BLaER1 treated with 17β-estradiol and CSF1 and Interleukin-3, amounts not matched to agents 10 nM and 100 nM (cell line): ENCODE measurements at regions not wholly inside any gene's neighbourhood (a gene's known extent, or its start where the extent isn't known, plus 50 kb on each side); places are given as distances from the start of the nearest gene placed in this dataset.
"Not testable (repeated sequence)": the region's sequence is repeated elsewhere in the genome, so short reads cannot be mapped to it uniquely, and the experiment has no call there.

ENCODE experiments used
- H3K27ac ChIP-seq, 11 experiments: shearing (Covaris generic); formaldehyde crosslinking; 2 replicates each; pipeline ENCODE4 v1.8.1; 2022
- H3K27me3 ChIP-seq, 11 experiments: shearing (Covaris generic); formaldehyde crosslinking; 2 replicates each; pipeline ENCODE4 v1.8.1; 2022
- H3K36me3 ChIP-seq, 11 experiments: shearing (Covaris generic); formaldehyde crosslinking; 2 replicates each; pipeline ENCODE4 v1.8.1; 2022
- H3K4me1 ChIP-seq, 10 experiments: shearing (Covaris generic); formaldehyde crosslinking; 2 replicates each; pipeline ENCODE4 v1.8.1; 2022
- H3K4me2 ChIP-seq, 11 experiments: shearing (Covaris generic); formaldehyde crosslinking; 2 replicates each; pipeline ENCODE4 v1.8.1; 2022
- H3K4me3 ChIP-seq, 10 experiments: shearing (Covaris generic); formaldehyde crosslinking; 2 replicates each; pipeline ENCODE4 v1.8.1; 2022
- H3K9ac ChIP-seq, 11 experiments: shearing (Covaris generic); formaldehyde crosslinking; 2 replicates each; pipeline ENCODE4 v1.8.1; 2022
- H3K9me3 ChIP-seq, 11 experiments: shearing (Covaris generic); formaldehyde crosslinking; replicated peaks in 1 of 11; 2 replicates each; pipeline ENCODE4 v1.8.1; 2022
- H4K20me1 ChIP-seq, 11 experiments: shearing (Covaris generic); formaldehyde crosslinking; 2 replicates each; pipeline ENCODE4 v1.8.1; 2022
- Cebpa-rat ChIP-seq, 11 experiments: shearing (Covaris generic); IDR thresholded peaks; 2 replicates each; pipeline ENCODE4 v1.8.1; 2022

GRCh38 chr3:167031364-167032049 is 348.6 kb downstream of the ZBBX start:
- Histone ChIP-seq H4K20me1 (no peaks in the 10 kb centered on the region), H3K4me3 (no peak overlapping the region), H3K27me3 (no peaks in the 10 kb centered on the region), H3K9me3 (no peaks in the 10 kb centered on the region), H3K27ac (no peak overlapping the region), H3K4me1 (no peaks in the 10 kb centered on the region), H3K9ac (no peak overlapping the region), H3K4me2 (no peak overlapping the region), H3K36me3 (no peaks in the 10 kb centered on the region)
- TF ChIP-seq Cebpa-rat (IDR thresholded peaks at IDR 0.05): no peak

- Histone ChIP-seq H3K9ac (no peak overlapping the region), H3K9me3 (no peaks in the 10 kb centered on the region), H4K20me1 (no peaks in the 10 kb centered on the region), H3K4me3 (no peak overlapping the region), H3K4me1 (no peaks in the 10 kb centered on the region), H3K4me2 (no peak overlapping the region), H3K27ac (no peak overlapping the region), H3K36me3 (no peaks in the 10 kb centered on the region), H3K27me3 (no peaks in the 10 kb centered on the region)
- no peak for TF ChIP-seq Cebpa-rat (IDR thresholded peaks at IDR 0.05)
These were observed 349.9 kb downstream of the ZBBX start for GRCh38 chr3:167030082-167030725.

DNA sequence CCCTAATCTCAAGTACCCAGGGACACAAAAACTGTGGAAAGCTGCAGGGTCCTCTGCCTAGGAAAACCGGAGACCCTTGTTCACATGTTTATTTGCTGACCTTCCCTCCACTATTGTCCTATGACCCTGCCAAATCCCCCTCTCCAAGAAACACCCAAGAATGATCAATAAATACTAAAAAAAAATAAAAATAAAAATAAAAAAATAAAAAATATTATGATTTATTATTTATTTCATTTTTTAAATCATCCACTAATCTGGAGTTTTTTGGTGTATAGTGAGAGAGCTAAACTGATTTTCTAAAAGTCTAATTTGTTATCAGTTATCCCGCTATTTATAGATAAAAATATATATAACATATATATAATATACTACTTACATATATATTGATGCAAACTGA is 360.6 kb downstream of the ZBBX start:
- H3K4me1 ChIP-seq, H4K20me1 ChIP-seq, H3K36me3 ChIP-seq, H3K27me3 ChIP-seq, H3K27ac ChIP-seq, H3K4me3 ChIP-seq, H3K9ac ChIP-seq, H3K4me2 ChIP-seq: not testable (repeated sequence)
- peaks cover 9 to 14% (median 10%) of the 10 kb centered on the region in 11 experiments for H3K9me3 ChIP-seq

- not testable (repeated sequence) for H4K20me1 ChIP-seq, H3K9ac ChIP-seq, H3K4me3 ChIP-seq, H3K4me2 ChIP-seq, H3K27me3 ChIP-seq, H3K4me1 ChIP-seq, H3K36me3 ChIP-seq, H3K27ac ChIP-seq
- H3K9me3 ChIP-seq: peaks cover 9 to 14% (median 10%) of the 10 kb centered on the region in 11 experiments
These were observed 361.4 kb downstream of the ZBBX start for GRCh38 chr3:167018591-167019111.

DNA sequence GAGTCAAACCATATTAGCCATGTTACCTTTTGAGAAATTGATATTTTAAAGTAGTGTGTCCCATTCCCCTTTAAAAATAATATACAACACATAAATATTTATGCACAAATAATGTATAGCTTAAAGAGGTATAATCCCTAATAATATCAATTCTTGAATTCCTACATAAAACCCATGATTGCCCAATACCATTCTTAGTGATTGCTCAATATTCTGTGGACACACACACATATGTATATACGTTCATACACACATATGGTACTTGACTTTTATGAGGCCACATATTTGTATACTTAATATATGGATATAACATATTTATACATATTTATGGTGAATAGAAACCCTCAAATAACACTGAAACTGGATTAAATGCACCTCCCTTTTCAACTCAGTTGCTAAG is 367.4 kb downstream of the ZBBX start:
- Histone ChIP-seq H4K20me1 (no peaks in the 10 kb centered on the region), H3K27me3 (no peaks in the 10 kb centered on the region), H3K4me1 (no peaks in the 10 kb centered on the region), H3K9me3 (0 out of 22 replicates have a peak, but pooled peaks cover 0 to 4% (median 0%) of the 10 kb centered on the region in 11 experiments), H3K36me3 (no peaks in the 10 kb centered on the region), H3K9ac (no peak overlapping the region), H3K4me2 (no peak overlapping the region), H3K4me3 (no peak overlapping the region), H3K27ac (no peak overlapping the region)
- no peak for TF ChIP-seq Cebpa-rat (IDR thresholded peaks at IDR 0.05)

DNA sequence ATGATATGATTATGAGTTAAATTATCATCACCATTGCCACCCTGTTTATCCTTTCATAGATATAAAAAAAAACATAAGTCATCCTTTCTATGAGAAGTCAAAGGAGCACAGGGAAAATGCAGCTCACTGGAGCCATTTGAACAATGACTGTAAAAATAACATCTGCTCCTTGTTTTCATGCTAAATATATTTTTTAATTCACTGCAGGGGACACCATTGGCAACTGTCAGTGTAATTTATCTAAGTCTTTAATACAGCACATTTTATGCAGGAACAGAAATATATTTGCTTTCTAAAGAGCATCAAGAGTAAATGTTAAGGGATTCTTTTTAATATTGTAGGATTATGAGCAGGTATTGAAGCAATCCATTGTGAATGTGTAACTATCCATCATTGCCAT is 371.3 kb downstream of the ZBBX start:
- no peak overlapping the region for H3K4me3 ChIP-seq
- H4K20me1 ChIP-seq: no peaks in the 10 kb centered on the region
- H3K9ac ChIP-seq: no peak overlapping the region
- H3K9me3 ChIP-seq: 0 out of 22 replicates have a peak, but pooled peaks cover 0 to 4% (median 0%) of the 10 kb centered on the region in 11 experiments
- no peak for TF ChIP-seq Cebpa-rat (IDR thresholded peaks at IDR 0.05)
- no peaks in the 10 kb centered on the region for H3K36me3 ChIP-seq
- H3K4me2 ChIP-seq: no peak overlapping the region
- H3K27me3 ChIP-seq: no peaks in the 10 kb centered on the region
- H3K4me1 ChIP-seq: no peaks in the 10 kb centered on the region
- no peak overlapping the region for H3K27ac ChIP-seq

GRCh38 chr3:167001374-167001773 is 378.7 kb downstream of the ZBBX start:
- Histone ChIP-seq H3K27me3 (no peaks in the 10 kb centered on the region), H3K9ac (no peak overlapping the region), H3K4me2 (no peak overlapping the region), H3K27ac (no peak overlapping the region), H3K36me3 (no peaks in the 10 kb centered on the region), H3K4me3 (no peak overlapping the region), H3K9me3 (peaks cover 8 to 17% (median 16%) of the 10 kb centered on the region in 11 experiments; a peak in 17 of 22 replicates), H4K20me1 (no peaks in the 10 kb centered on the region), H3K4me1 (no peaks in the 10 kb centered on the region)
- no peak for TF ChIP-seq Cebpa-rat (IDR thresholded peaks at IDR 0.05)

DNA sequence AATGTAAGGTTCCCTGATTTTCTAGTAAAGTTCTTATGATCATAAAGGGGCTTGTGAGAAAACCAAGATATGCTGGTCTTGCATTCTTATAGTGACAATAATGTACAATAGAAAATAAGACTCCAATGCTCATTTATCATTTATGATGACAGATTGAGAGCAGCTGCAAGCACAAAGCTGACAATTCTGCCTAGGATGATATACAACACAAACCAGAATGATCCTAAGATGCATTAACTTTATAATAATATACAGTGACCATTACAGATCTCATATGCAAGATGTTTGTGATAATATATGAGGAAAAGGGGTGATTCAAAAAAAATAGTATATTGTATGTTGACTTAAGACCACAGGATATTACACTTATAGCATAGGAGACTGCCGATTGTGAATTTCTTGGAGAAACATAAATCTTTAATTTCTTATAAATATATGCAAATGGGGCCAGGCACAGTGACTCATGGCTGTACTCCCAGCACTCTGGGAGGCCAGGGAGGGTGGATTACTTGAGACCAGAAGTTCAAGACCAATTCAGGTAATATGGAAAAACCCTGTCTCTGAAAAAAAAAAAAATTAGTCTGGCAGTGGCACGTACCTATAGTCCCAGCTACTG is 387.0 kb downstream of the ZBBX start:
- Histone ChIP-seq H4K20me1 (no peaks in the 10 kb centered on the region), H3K9me3 (no peaks in the 10 kb centered on the region), H3K27me3 (no peaks in the 10 kb centered on the region), H3K4me1 (no peaks in the 10 kb centered on the region), H3K4me2 (no peak overlapping the region), H3K9ac (no peak overlapping the region), H3K36me3 (no peaks in the 10 kb centered on the region), H3K27ac (no peak overlapping the region), H3K4me3 (no peak overlapping the region)
- no peak for TF ChIP-seq Cebpa-rat (IDR thresholded peaks at IDR 0.05)

GRCh38 chr3:166986000-166986399 is 394.1 kb downstream of the ZBBX start:
- no peak for TF ChIP-seq Cebpa-rat (IDR thresholded peaks at IDR 0.05)
- H3K4me2 ChIP-seq: no peak overlapping the region
- no peaks in the 10 kb centered on the region for H3K9me3 ChIP-seq
- no peaks in the 10 kb centered on the region for H4K20me1 ChIP-seq
- H3K4me3 ChIP-seq: no peak overlapping the region
- H3K27me3 ChIP-seq: no peaks in the 10 kb centered on the region
- H3K27ac ChIP-seq: no peak overlapping the region
- H3K9ac ChIP-seq: no peak overlapping the region
- no peaks in the 10 kb centered on the region for H3K36me3 ChIP-seq
- no peaks in the 10 kb centered on the region for H3K4me1 ChIP-seq

- not testable (repeated sequence) for H3K36me3 ChIP-seq, H3K9ac ChIP-seq, H3K4me2 ChIP-seq, H4K20me1 ChIP-seq, H3K27me3 ChIP-seq, H3K4me1 ChIP-seq, H3K4me3 ChIP-seq, H3K27ac ChIP-seq
- H3K9me3 ChIP-seq: peaks cover 0 to 11% (median 7%) of the 10 kb centered on the region in 11 experiments; a peak in 11 of 22 replicates
These were observed 404.3 kb downstream of the ZBBX start for GRCh38 chr3:166975796-166976195.

DNA sequence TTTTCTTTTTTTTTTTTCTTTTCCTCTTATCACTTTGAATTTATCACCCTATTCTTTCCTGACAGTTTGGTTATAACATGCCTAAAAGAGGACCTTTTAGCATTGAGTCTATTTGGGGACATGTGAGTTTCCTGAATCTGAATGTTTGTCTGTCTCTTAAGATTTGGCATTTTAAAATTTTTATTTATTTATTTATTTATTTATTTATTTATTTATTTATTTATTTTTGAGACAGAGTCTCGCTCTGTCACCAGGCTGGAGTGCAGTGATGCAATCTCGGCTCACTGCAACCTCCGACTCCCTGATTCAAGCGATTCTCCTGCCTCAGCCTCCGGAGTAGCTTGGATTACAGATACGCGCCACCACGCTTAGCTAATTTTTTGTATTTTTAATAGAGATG is 412.4 kb downstream of the ZBBX start:
- not testable (repeated sequence) for H4K20me1 ChIP-seq, H3K27me3 ChIP-seq, H3K36me3 ChIP-seq, H3K4me2 ChIP-seq, H3K4me3 ChIP-seq, H3K9me3 ChIP-seq, H3K9ac ChIP-seq, H3K27ac ChIP-seq, H3K4me1 ChIP-seq
